Esophagus squamous epithelium (tissue), 5 donors: ENCODE measurements at regions not wholly inside any gene's neighbourhood (a gene's known extent, or its start where the extent isn't known, plus 50 kb on each side); places are given as distances from the start of the nearest gene placed in this dataset.
"Not testable (repeated sequence)": the region's sequence is repeated elsewhere in the genome, so short reads cannot be mapped to it uniquely, and the experiment has no call there.

ENCODE experiments used
- DNase-seq: peaks from one replicate; lab custom pipeline; 2025; lab: John Stamatoyannopoulos, UW
- H3K27ac ChIP-seq, 4 donors: fragments of 200-600 bp; sonication (generic); one replicate each; pipeline ENCODE4 v1.5.1; 2016 to 2019; ENCODE audit warnings: mild to moderate bottlenecking in 1 of 4
- H3K27me3 ChIP-seq, 4 donors: fragments of 200-600 bp; sonication (generic); 1 replicate in 3 of 4; 2 replicates in 1 of 4; pipeline versions ENCODE4 v1.5.1 to v1.6.0; 2017 to 2021; ENCODE audit warnings: antibody characterized with exemption in 1 of 4
- H3K36me3 ChIP-seq, 3 donors: fragments of 200-600 bp; sonication (generic); one replicate each; pipeline ENCODE4 v1.5.1; 2016 to 2019
- H3K4me1 ChIP-seq, 3 donors: fragments of 200-600 bp; sonication (generic); one replicate each; pipeline ENCODE4 v1.5.1; 2017 to 2019
- H3K4me3 ChIP-seq, 4 donors: fragments of 200-600 bp; sonication (generic); 1 replicate in 3 of 4; 2 replicates in 1 of 4; pipeline ENCODE4 v1.5.1; 2016 to 2019; ENCODE audit warnings: mild to moderate bottlenecking in 2 of 4, moderate library complexity in 1 of 4
- H3K9me3 ChIP-seq, 3 donors: fragments of 200-600 bp; sonication (generic); one replicate each; pipeline ENCODE4 v1.5.1; 2016 to 2019
- WGBS, 2 donors: methylation state at CpG; one replicate each; pipeline ENCODE4 v1.1.5; 2018; 5-methylcytosine and 5-hydroxymethylcytosine counted together
- intact Hi-C: fragments of 100-400 bp; cut with DNase I; formaldehyde crosslinking; loops from one replicate; pipeline ENCODE4 v1.15.0; 2022
- TF ChIP-seq, protein P1 (sequence below), 6 experiments: fragments of 450-650 bp in 4 of 6; fragments of 200-600 bp in 2 of 6; sonication (generic) in 2 of 6; IDR thresholded peaks; one replicate each; pipeline ENCODE4 v1.5.1; 2016 to 2019; ENCODE audit warnings: antibody characterized with exemption in 6 of 6, mild to moderate bottlenecking in 4 of 6, moderate library complexity in 4 of 6
- donor health status: DM: yes; HTN: yes; CAD: no.

- intact Hi-C loops, H3K4me3 ChIP-seq, H3K9me3 ChIP-seq, H3K36me3 ChIP-seq, DNase-seq, H3K27me3 ChIP-seq: not testable (repeated sequence)
- 41 to 44% methylated on average over 2 to 3 of the region's 9 CpGs for WGBS, 2 donors
- peaks cover 0 to 34% (median 0%) of the 10 kb centered on the region in 3 donors for H3K4me1 ChIP-seq
- peak overlapping the region; percentile 65 to 90 (median 83) for H3K27ac ChIP-seq
These were observed 223.5 kb downstream of the LIPI start for GRCh38 chr21:13986996-13987958.

DNA sequence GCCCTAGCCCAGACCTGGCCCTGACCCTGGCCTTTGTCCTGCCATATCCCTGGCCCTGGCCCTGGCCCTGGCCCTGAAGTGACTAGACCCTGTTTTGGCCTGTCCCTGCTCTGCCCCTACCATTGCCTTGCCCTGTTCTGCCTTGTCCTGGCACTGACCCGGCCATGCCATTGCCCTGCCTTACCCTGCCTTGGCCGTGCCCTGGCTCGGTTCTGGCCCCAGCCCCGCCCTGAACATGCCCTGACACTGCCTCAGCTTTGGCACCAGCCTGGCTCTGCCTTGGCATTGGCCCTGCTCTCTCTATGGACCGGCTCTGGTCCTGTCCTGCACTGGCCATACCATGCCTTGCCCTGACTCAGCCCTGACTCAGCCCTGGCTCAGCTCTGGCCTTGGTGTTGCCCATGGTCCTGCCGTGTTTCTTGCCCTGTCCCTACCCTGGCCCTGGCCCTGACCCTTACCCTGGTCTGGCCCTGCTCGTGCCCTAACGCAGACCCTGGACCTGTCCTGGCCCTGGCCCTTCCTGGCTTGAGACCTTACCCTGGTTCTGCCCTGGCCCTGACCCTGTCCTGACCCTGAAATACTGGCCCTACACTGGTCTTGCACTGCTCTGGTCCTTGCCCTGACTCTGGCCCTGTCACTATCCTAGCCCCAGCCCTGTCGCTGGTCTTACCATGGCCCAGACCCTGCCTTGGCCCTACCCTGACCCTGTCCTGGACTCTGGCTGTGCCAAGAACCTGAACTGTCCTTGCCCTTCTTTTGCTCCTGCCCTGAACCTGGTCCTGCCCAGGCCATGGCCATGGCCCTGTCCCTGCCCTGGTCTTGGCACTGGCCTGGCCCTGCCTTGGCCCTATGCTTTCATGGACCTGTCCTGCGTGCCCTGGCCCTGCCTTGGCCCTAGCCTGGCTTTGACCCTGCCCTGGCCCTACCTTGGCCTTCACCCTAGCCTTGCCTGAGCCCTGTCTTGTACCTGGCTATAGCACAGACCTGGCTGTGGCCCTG lies 224.6 kb downstream of the LIPI start:
- H3K4me1 ChIP-seq = peaks cover 0 to 34% (median 0%) of the 10 kb centered on the region in 3 donors
- H3K4me3 ChIP-seq, H3K9me3 ChIP-seq, H3K27me3 ChIP-seq, DNase-seq, intact Hi-C loops, H3K36me3 ChIP-seq: not testable (repeated sequence)
- WGBS, 2 donors = 45 to 69% methylated on average over 8 to 9 of the region's 10 CpGs
- H3K27ac ChIP-seq = peak overlapping the region; percentile 67 to 90 (median 83)

- not testable (repeated sequence) for DNase-seq
These were observed 225.5 kb downstream of the LIPI start for GRCh38 chr21:13985137-13985864.

DNA sequence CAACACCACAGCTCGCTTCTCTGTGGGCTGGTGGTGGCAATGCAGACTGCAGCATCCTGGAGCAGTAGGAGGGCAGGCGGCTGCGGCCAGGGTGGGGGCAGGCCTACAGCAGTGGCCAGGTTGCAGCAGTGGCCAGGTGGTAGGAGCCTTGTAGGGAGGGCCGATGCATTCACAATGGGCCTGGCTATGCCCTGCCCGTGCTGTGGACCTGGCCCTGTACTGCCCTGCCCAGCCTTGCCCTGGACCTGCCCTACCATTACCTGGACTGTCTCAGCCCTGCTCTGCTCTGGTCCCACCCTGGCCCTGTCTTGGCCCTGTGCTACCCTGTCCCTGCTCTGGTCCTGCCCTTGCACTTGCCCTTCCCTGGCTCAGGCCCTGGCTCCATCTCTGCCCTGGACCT lies 226.0 kb downstream of the LIPI start:
- WGBS, 2 donors = 100% methylated on average over 1 of the region's 5 CpGs; no CpG with 5 or more reads in 1 of the 2 donors
- H3K36me3 ChIP-seq, H3K4me3 ChIP-seq, intact Hi-C loops, H3K27me3 ChIP-seq, H3K9me3 ChIP-seq, DNase-seq: not testable (repeated sequence)
- peak overlapping the region in 3 of 4 donors; percentile 82 to 90 (median 84) for H3K27ac ChIP-seq
- H3K4me1 ChIP-seq = peaks cover 0 to 40% (median 0%) of the 10 kb centered on the region in 3 donors

More at GRCh38 chr21:13985137-13985864, 225.5 kb downstream of the LIPI start:
- Histone ChIP-seq H3K27ac (peak overlapping the region; percentile 67 to 90 (median 83)), H3K4me1 (peaks cover 0 to 40% (median 0%) of the 10 kb centered on the region in 3 donors)
- H3K9me3 ChIP-seq, H3K27me3 ChIP-seq, intact Hi-C loops, H3K4me3 ChIP-seq, H3K36me3 ChIP-seq: not testable (repeated sequence)
- 45 to 68% methylated on average over 5 to 7 of the region's 9 CpGs for WGBS, 2 donors

DNA sequence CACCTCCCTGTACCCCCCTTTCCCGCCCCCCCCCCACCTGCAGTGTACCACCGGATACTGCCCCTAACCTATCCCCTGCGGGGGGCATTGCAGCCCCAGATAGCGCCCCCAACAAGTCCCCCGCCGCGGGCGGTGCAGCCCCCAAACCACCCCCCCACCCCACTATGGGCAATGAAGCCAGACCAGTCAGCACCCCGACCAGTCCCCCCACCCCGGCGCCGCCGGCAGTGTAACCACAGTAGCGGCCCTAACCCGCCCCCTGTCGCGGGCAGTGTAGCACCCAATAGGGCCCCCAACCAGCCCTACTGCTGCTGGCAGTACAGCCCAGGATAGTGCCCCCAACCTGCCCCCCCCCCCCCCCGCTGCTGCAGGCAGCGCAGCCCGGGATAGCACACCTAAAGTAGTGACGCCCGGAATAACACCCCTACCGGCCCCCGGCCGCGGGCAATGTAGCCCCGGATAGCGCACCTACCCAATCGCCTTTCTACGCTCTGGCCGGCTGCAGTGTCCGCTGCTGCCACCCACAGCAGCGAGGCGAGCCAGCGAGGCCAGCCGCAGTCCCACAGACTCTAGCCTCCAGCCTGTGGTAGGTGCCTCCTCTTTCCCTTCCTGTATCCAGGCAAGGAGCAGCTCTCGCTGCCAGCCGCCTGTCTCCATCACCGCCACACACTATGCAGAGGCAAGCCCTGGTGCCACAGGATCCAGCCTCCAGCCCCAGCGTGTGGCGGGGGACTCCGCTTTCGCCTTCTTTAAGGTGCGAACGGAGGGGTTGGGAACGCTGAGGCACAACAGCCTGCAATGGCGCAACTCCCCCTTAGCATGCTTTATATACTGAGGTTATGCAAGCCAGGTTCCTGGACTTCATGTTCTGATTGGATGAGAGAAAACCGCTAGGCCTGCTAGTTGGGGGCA lies 229.3 kb downstream of the LIPI start:
- 94% methylated on average over 15 of the region's 48 CpGs; no CpG with 5 or more reads in 1 of the 2 donors for WGBS, 2 donors
- intact Hi-C loops = not testable (repeated sequence)

GRCh38 chr21:13980115-13980662 lies 230.6 kb downstream of the LIPI start:
- no CpG with 5 or more reads among the region's 42 CpGs for WGBS, 2 donors
- DNase-seq, H3K27me3 ChIP-seq, H3K9me3 ChIP-seq, intact Hi-C loops, H3K36me3 ChIP-seq: not testable (repeated sequence)
- Histone ChIP-seq H3K27ac (peak overlapping the region in 3 of 4 donors; percentile 77 to 83 (median 83)), H3K4me3 (peak overlapping the region; percentile 43 to 62 (median 56)), H3K4me1 (peaks cover 0 to 13% (median 0%) of the 10 kb centered on the region in 3 donors)
- TF ChIP-seq, protein P1, sequence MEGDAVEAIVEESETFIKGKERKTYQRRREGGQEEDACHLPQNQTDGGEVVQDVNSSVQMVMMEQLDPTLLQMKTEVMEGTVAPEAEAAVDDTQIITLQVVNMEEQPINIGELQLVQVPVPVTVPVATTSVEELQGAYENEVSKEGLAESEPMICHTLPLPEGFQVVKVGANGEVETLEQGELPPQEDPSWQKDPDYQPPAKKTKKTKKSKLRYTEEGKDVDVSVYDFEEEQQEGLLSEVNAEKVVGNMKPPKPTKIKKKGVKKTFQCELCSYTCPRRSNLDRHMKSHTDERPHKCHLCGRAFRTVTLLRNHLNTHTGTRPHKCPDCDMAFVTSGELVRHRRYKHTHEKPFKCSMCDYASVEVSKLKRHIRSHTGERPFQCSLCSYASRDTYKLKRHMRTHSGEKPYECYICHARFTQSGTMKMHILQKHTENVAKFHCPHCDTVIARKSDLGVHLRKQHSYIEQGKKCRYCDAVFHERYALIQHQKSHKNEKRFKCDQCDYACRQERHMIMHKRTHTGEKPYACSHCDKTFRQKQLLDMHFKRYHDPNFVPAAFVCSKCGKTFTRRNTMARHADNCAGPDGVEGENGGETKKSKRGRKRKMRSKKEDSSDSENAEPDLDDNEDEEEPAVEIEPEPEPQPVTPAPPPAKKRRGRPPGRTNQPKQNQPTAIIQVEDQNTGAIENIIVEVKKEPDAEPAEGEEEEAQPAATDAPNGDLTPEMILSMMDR (IDR thresholded peaks at IDR 0.05) = peak in 2 of 6 experiments; percentile 25 to 50

More for the DNA sequence above, 229.3 kb downstream of the LIPI start:
- not testable (repeated sequence) for H3K27me3 ChIP-seq, H3K27ac ChIP-seq, H3K9me3 ChIP-seq, H3K4me3 ChIP-seq, H3K36me3 ChIP-seq, DNase-seq
- H3K4me1 ChIP-seq = peaks cover 0 to 23% (median 0%) of the 10 kb centered on the region in 3 donors

DNA sequence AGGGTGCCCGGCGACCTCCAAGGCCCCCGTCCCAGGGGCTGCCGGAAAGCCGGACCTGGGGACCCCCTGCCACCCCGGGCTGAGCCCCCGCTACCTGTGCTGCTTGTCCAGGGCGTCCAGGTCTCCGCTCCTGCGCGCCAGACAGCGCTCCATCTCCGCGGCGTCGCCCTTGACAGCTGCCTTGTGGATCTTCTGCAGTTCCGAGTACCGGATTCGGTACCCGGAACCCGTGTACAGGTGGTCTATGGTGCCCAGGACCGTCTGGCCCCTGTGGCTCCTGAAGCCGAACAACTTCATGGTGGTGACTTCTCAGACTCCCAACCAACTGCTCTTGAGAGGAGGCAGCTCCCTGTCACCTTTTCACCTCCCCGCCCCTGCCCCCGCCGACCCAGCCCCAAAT lies 231.1 kb downstream of the LIPI start:
- WGBS, 2 donors = 13 to 76% methylated on average over 3 to 4 of the region's 26 CpGs
- Histone ChIP-seq H3K27ac (peak overlapping the region in 3 of 4 donors; percentile 77 to 83 (median 83)), H3K4me3 (peak overlapping the region; percentile 43 to 62 (median 56))
- H3K27me3 ChIP-seq, H3K36me3 ChIP-seq, H3K4me1 ChIP-seq, DNase-seq, H3K9me3 ChIP-seq, intact Hi-C loops: not testable (repeated sequence)

DNA sequence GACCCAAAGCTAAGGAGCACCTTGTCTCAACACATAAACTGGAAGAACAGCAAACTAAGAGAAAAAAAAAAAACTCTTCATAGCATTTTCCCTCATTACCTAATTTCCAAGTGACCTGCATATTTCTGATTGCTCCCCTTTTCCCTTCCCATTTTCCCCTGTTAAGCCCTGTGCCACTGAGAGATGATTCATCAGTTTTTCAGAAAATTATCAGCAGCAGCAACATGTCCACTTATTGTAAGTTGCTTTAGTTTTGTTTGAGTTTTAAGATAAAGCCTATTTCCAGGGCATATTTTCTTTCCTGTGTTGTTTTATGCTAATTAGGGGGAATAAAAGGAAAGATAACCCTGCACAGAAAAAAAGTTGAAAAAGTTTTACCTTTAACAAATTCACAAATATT lies 236.2 kb downstream of the LIPI start:
- H3K27me3 ChIP-seq, intact Hi-C loops, H3K9me3 ChIP-seq, H3K4me3 ChIP-seq, H3K36me3 ChIP-seq, DNase-seq: not testable (repeated sequence)
- peaks cover 0 to 14% (median 0%) of the 10 kb centered on the region in 3 donors for H3K4me1 ChIP-seq
- H3K27ac ChIP-seq = peak overlapping the region in 1 of 4 donors; percentile 45

DNA sequence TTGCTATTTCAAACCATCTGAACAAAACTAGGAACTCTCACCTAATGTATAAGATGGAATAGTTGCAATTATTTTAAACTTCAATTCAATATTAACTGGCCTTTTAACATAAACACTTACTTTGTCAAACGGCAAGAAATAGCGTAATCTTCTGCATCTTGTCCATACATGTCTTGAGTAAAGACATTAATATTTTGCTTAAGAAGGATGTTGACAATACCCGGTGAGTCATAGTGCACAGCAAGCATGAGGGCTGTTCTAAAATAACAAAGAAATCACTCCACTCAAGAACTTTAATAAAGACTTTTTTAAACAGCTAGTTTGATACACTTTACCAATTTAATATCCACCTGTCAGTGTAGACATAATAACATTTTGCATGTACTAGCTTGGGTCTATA lies 240.9 kb downstream of the LIPI start:
- intact Hi-C loops = not testable (repeated sequence)

More for the DNA sequence above, 240.9 kb downstream of the LIPI start:
- H3K4me3 ChIP-seq, DNase-seq, H3K27me3 ChIP-seq, H3K36me3 ChIP-seq, H3K9me3 ChIP-seq: not testable (repeated sequence)
- H3K4me1 ChIP-seq = peaks cover 0 to 21% (median 0%) of the 10 kb centered on the region in 3 donors
- peak overlapping the region in 2 of 4 donors; percentile 46 to 62 for H3K27ac ChIP-seq
- WGBS, 2 donors = 40 to 60% methylated on average over 3 of the region's 3 CpGs
